Esophagus squamous epithelium (tissue), 4 donors: ENCODE measurements at regions not wholly inside any gene's neighbourhood (a gene's known extent, or its start where the extent isn't known, plus 50 kb on each side); places are given as distances from the start of the nearest gene placed in this dataset.

ENCODE experiments used
- CTCF ChIP-seq, 6 experiments: fragments of 450-650 bp in 4 of 6; fragments of 200-600 bp in 2 of 6; sonication (generic) in 2 of 6; IDR thresholded peaks; one replicate each; pipeline ENCODE4 v1.5.1; 2016 to 2019; ENCODE audit warnings: antibody characterized with exemption in 6 of 6, mild to moderate bottlenecking in 4 of 6, moderate library complexity in 4 of 6
- POLR2A ChIP-seq, 4 donors: fragments of 450-650 bp; IDR thresholded peaks; one replicate each; pipeline ENCODE4 v1.6.1; 2017; ENCODE audit warnings: antibody characterized with exemption in 4 of 4, mild to moderate bottlenecking in 4 of 4, moderate library complexity in 3 of 4

GRCh38 chr14:104292084-104292970, 153.9 kb downstream of the KIF26A start:
- TF ChIP-seq CTCF (IDR thresholded peaks at IDR 0.05), result no peak
- TF ChIP-seq POLR2A (IDR thresholded peaks at IDR 0.05), result no peak
